H1 (cell line): ENCODE measurements at regions not wholly inside any gene's neighbourhood (a gene's known extent, or its start where the extent isn't known, plus 50 kb on each side); places are given as distances from the start of the nearest gene placed in this dataset.

Experiments
- CTCF ChIA-PET: fragments of 300-600 bp; sonication (Branson Sonifier 250); formaldehyde crosslinking; loops from one replicate; lab custom pipeline; 2021; ENCODE audit not compliant: partially characterized antibody; lab: Charles Lee
- POLR2A ChIA-PET: fragments of 300-600 bp; sonication (Branson Sonifier 250); formaldehyde crosslinking; loops from one replicate; lab custom pipeline; 2021; ENCODE audit warnings: inconsistent platforms; ENCODE audit not compliant: partially characterized antibody; lab: Charles Lee
- DNase-seq, 2 experiments: peaks; one replicate each; pipeline versions ENCODE4 v3.0.0 to v3.0.0-alpha.2; 2010 to 2022; ENCODE audit warnings: low spot score in 2 of 2, low read depth in 1 of 2, mixed read lengths in 1 of 2
- FAIRE-seq: peaks from 2 replicates; lab custom pipeline; 2011; peaks lifted over from hg19 to GRCh38; lab: Jason Lieb, UNC
- H2AFZ ChIP-seq: 2 replicates; pipeline ENCODE4 v1.8.1; 2012; ENCODE audit warnings: low read length, inconsistent platforms
- H2AK5ac ChIP-seq: 2 replicates; pipeline ENCODE4 v1.6.1; 2013; ENCODE audit warnings: low read depth, low read length
- H2BK120ac ChIP-seq: replicated peaks from 2 replicates; pipeline ENCODE3; 2013; ENCODE audit warnings: low read depth, low read length, inconsistent platforms
- H2BK12ac ChIP-seq: 2 replicates; pipeline ENCODE4 v1.6.1; 2013; ENCODE audit warnings: low read depth, low read length
- H2BK15ac ChIP-seq: 2 replicates; pipeline ENCODE4 v1.6.1; 2013; ENCODE audit warnings: low read length
- H2BK20ac ChIP-seq: 2 replicates; pipeline ENCODE4 v1.6.1; 2013; ENCODE audit warnings: low read length
- H2BK5ac ChIP-seq: 2 replicates; pipeline ENCODE4 v1.6.1; 2013; ENCODE audit warnings: low read depth, low read length
- H3K14ac ChIP-seq: 2 replicates; pipeline ENCODE4 v1.6.1; 2013; ENCODE audit warnings: inconsistent platforms; ENCODE audit not compliant: insufficient read length
- H3K18ac ChIP-seq: 2 replicates; pipeline ENCODE4 v1.6.1; 2013; ENCODE audit warnings: low read length; ENCODE audit errors: extremely low read depth
- H3K23ac ChIP-seq: 2 replicates; pipeline ENCODE4 v1.6.1; 2013; ENCODE audit warnings: inconsistent platforms; ENCODE audit not compliant: insufficient read length
- H3K23me2 ChIP-seq: 2 replicates; pipeline ENCODE4 v1.6.1; 2013; ENCODE audit warnings: low read depth, low read length
- H3K27ac ChIP-seq: 2 replicates; pipeline ENCODE4 v1.6.1; 2011; ENCODE audit warnings: low read depth, low read length, inconsistent platforms
- H3K27me3 ChIP-seq, 4 experiments: replicated peaks in 1 of 4; 1 replicate in 1 of 4; 2 replicates in 3 of 4; pipeline versions ENCODE4 v1.6.1 to v1.8.1; 2011 to 2013; ENCODE audit warnings: low read length in 3 of 4, mild to moderate bottlenecking in 3 of 4, inconsistent platforms in 2 of 4, mixed read lengths in 2 of 4, moderate library complexity in 1 of 4; ENCODE audit not compliant: control insufficient read depth in 3 of 4, insufficient read depth in 3 of 4; ENCODE audit errors: extremely low read depth in 1 of 4
- H3K36me3 ChIP-seq, 4 experiments: 2 replicates each; pipeline versions ENCODE4 v1.6.1 to v1.8.1; 2011 to 2013; ENCODE audit warnings: mild to moderate bottlenecking in 4 of 4, low read length in 3 of 4, moderate library complexity in 2 of 4, control low read depth in 1 of 4, inconsistent platforms in 1 of 4; ENCODE audit not compliant: insufficient read depth in 4 of 4, control insufficient read depth in 2 of 4
- H3K4ac ChIP-seq: replicated peaks from 2 replicates; pipeline ENCODE3; 2013; ENCODE audit warnings: low read length, low read depth, mixed read lengths, inconsistent platforms; ENCODE audit not compliant: insufficient read length
- H3K4me1 ChIP-seq, 4 experiments: replicated peaks in 1 of 4; 1 replicate in 1 of 4; 2 replicates in 3 of 4; pipeline versions ENCODE4 v1.6.1 to v1.8.1; 2011 to 2013; ENCODE audit warnings: low read length in 3 of 4, inconsistent platforms in 2 of 4, mixed read lengths in 1 of 4; ENCODE audit not compliant: insufficient read depth in 4 of 4, control insufficient read depth in 3 of 4
- H3K4me2 ChIP-seq, 2 experiments: 2 replicates each; pipeline versions ENCODE4 v1.6.1 to v1.8.1; 2011 to 2013; ENCODE audit warnings: low read depth in 2 of 2, low read length in 2 of 2, control low read depth in 1 of 2, inconsistent platforms in 1 of 2, mild to moderate bottlenecking in 1 of 2; ENCODE audit not compliant: insufficient read depth in 1 of 2
- H3K4me3 ChIP-seq, 4 experiments: fragments of 200-600, 300-600 bp in 1 of 4; sonication (generic), shearing (Covaris generic), sonication (Bioruptor Twin) in 1 of 4; 2 replicates each; pipeline versions ENCODE4 v1.5.1 to v1.8.1; 2011 to 2016; ENCODE audit warnings: low read length in 4 of 4, low read depth in 3 of 4, control low read depth in 2 of 4, inconsistent platforms in 2 of 4, mild to moderate bottlenecking in 2 of 4, mixed read lengths in 1 of 4, moderate library complexity in 1 of 4; ENCODE audit not compliant: insufficient read depth in 2 of 4; ENCODE audit errors: extremely low read depth in 1 of 4
- H3K56ac ChIP-seq: replicated peaks from 2 replicates; pipeline ENCODE3; 2013; ENCODE audit warnings: low read depth, mild to moderate bottlenecking, mixed read lengths, low read length, inconsistent platforms; ENCODE audit not compliant: insufficient read length
- H3K79me1 ChIP-seq: 2 replicates; pipeline ENCODE4 v1.6.1; 2013; ENCODE audit warnings: low read depth, low read length, control low read depth
- H3K79me2 ChIP-seq, 2 experiments: 2 replicates each; pipeline versions ENCODE4 v1.6.1 to v1.8.1; 2012 to 2013; ENCODE audit warnings: low read length in 2 of 2, mild to moderate bottlenecking in 2 of 2, inconsistent platforms in 1 of 2; ENCODE audit not compliant: insufficient read depth in 2 of 2, control insufficient read depth in 1 of 2
- H3K9ac ChIP-seq, 4 experiments: replicated peaks in 1 of 4; 1 replicate in 1 of 4; 2 replicates in 3 of 4; pipeline versions ENCODE4 v1.6.1 to v1.8.1; 2011 to 2013; ENCODE audit warnings: low read depth in 3 of 4, low read length in 3 of 4, control low read depth in 2 of 4, mild to moderate bottlenecking in 2 of 4, moderate library complexity in 2 of 4, inconsistent platforms in 1 of 4; ENCODE audit errors: extremely low read depth in 1 of 4
- H3K9me3 ChIP-seq, 2 experiments: 2 replicates each; pipeline versions ENCODE4 v1.6.1 to v1.8.1; 2012 to 2013; ENCODE audit warnings: mild to moderate bottlenecking in 2 of 2, moderate library complexity in 2 of 2, control low read depth in 1 of 2, inconsistent platforms in 1 of 2, low read depth in 1 of 2, low read length in 1 of 2, mixed read lengths in 1 of 2; ENCODE audit not compliant: insufficient read depth in 2 of 2
- H4K20me1 ChIP-seq, 2 experiments: replicated peaks in 1 of 2; 2 replicates each; pipeline versions ENCODE3 to v1.8.1; 2011 to 2013; ENCODE audit warnings: inconsistent platforms in 2 of 2, low read length in 2 of 2, mild to moderate bottlenecking in 1 of 2; ENCODE audit not compliant: insufficient read depth in 2 of 2, control insufficient read depth in 1 of 2
- H4K5ac ChIP-seq: 2 replicates; pipeline ENCODE4 v1.6.1; 2013; ENCODE audit warnings: low read length, low read depth, mixed read lengths, inconsistent platforms; ENCODE audit not compliant: insufficient read length
- H4K8ac ChIP-seq: 2 replicates; pipeline ENCODE4 v1.8.0; 2013; ENCODE audit warnings: mild to moderate bottlenecking, moderate library complexity, low read length, inconsistent platforms; ENCODE audit not compliant: insufficient read depth; ENCODE audit errors: extremely low read depth
- H4K91ac ChIP-seq: replicated peaks from 2 replicates; pipeline ENCODE3; 2013; ENCODE audit warnings: low read length, mixed read lengths, inconsistent platforms; ENCODE audit not compliant: insufficient read length
- GTF2F1 ChIP-seq: IDR thresholded peaks from 2 replicates; pipeline ENCODE4 v1.6.1; 2012; ENCODE audit warnings: low read depth, low read length, improper control_type of control experiment, borderline replicate concordance
- RFX5 ChIP-seq: IDR thresholded peaks from 2 replicates; pipeline ENCODE4 v1.6.1; 2011; ENCODE audit warnings: low read depth, low read length, improper control_type of control experiment, borderline replicate concordance
- SP2 ChIP-seq: IDR thresholded peaks from 2 replicates; pipeline ENCODE4 v1.6.1; 2012; ENCODE audit warnings: mild to moderate bottlenecking, low read length, inconsistent platforms
- SP4 ChIP-seq: IDR thresholded peaks from 2 replicates; pipeline ENCODE4 v1.6.1; 2012; ENCODE audit warnings: low read length, inconsistent platforms
- WGBS, 2 experiments: shearing (Covaris generic) in 1 of 2; methylation state at CpG; one replicate each; pipeline versions ENCODE4 v1.1.6 to v1.1.7; 2013 to 2015; ENCODE audit warnings: low lambda C conversion rate in 2 of 2, mixed read lengths in 2 of 2, inconsistent platforms in 1 of 2, low coverage in 1 of 2, missing lambda C conversion rate in 1 of 2; ENCODE audit not compliant: insufficient replicate concordance in 2 of 2, insufficient coverage in 1 of 2, insufficient read length in 1 of 2; ENCODE audit errors: extremely low coverage in 1 of 2, missing lambda C conversion rate in 1 of 2; 5-methylcytosine and 5-hydroxymethylcytosine counted together
- TF ChIP-seq, protein P1 (sequence below): IDR thresholded peaks from 2 replicates; pipeline ENCODE4 v1.6.1; 2012; ENCODE audit warnings: inconsistent platforms

DNA sequence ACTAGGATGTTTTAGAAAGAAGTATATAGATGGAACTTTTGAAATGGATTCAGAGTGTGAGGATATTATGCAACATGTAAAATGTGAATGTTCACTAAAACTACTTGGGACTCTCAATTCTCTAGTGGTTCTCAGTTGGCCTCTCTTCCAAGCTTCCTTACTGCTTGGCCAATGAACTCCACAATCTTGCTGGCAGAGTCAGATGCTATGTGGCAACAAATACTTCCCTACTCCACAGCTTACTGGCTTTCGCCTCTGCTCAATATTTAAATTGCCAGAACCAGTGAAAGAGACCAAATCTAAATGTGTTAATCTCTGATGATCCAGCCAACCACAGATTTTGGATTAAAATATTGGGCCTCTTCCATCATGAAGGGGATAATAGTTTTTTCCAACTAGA lies 138.4 kb downstream of the HTR1B start:
- H3K23ac ChIP-seq = no peak overlapping the region
- H2BK20ac ChIP-seq = no peak overlapping the region
- no peaks in the 10 kb centered on the region for H4K20me1 ChIP-seq
- H3K23me2 ChIP-seq = no peaks in the 10 kb centered on the region
- H3K79me2 ChIP-seq = no peaks in the 10 kb centered on the region
- H3K9me3 ChIP-seq = no peaks in the 10 kb centered on the region
- no peak overlapping the region for H3K4ac ChIP-seq
- no peaks in the 10 kb centered on the region for H3K79me1 ChIP-seq
- no peak overlapping the region for H3K18ac ChIP-seq
- no peak overlapping the region for H3K27ac ChIP-seq
- no peak overlapping the region for H2BK5ac ChIP-seq
- no peak overlapping the region for H4K8ac ChIP-seq
- no peaks in the 10 kb centered on the region for H3K27me3 ChIP-seq
- no peak overlapping the region for H2AFZ ChIP-seq
- H2BK15ac ChIP-seq = no peak overlapping the region
- no peak overlapping the region for H2BK12ac ChIP-seq
- POLR2A ChIA-PET = no interaction called here
- H3K4me2 ChIP-seq = no peak overlapping the region
- H3K14ac ChIP-seq = no peak overlapping the region
- H2BK120ac ChIP-seq = no peak overlapping the region
- H3K36me3 ChIP-seq = no peaks in the 10 kb centered on the region
- H3K4me1 ChIP-seq = peaks cover 0 to 2% (median 0%) of the 10 kb centered on the region in 4 experiments; a peak in 1 of 7 replicates
- no peak overlapping the region for H4K5ac ChIP-seq
- no peak overlapping the region for H3K56ac ChIP-seq
- H3K4me3 ChIP-seq = no peak overlapping the region
- DNase-seq = no peak
- WGBS, 2 experiments = 84% methylated on average over 1 of the region's 1 CpG; no CpG with 5 or more reads in 1 of the 2 experiments
- FAIRE-seq = no peak
- CTCF ChIA-PET = no interaction called here
- no peak overlapping the region for H4K91ac ChIP-seq
- no peak overlapping the region for H3K9ac ChIP-seq
- H2AK5ac ChIP-seq = no peak overlapping the region
- TF ChIP-seq, protein P1, sequence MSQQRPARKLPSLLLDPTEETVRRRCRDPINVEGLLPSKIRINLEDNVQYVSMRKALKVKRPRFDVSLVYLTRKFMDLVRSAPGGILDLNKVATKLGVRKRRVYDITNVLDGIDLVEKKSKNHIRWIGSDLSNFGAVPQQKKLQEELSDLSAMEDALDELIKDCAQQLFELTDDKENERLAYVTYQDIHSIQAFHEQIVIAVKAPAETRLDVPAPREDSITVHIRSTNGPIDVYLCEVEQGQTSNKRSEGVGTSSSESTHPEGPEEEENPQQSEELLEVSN = no peak
- TF ChIP-seq GTF2F1 (no peak), RFX5 (no peak), SP2 (no peak), SP4 (no peak)
